ENCODE measurements at regions not wholly inside any gene's neighbourhood (a gene's known extent, or its start where the extent isn't known, plus 50 kb on each side); places are given as distances from the start of the nearest gene placed in this dataset.

DNA sequence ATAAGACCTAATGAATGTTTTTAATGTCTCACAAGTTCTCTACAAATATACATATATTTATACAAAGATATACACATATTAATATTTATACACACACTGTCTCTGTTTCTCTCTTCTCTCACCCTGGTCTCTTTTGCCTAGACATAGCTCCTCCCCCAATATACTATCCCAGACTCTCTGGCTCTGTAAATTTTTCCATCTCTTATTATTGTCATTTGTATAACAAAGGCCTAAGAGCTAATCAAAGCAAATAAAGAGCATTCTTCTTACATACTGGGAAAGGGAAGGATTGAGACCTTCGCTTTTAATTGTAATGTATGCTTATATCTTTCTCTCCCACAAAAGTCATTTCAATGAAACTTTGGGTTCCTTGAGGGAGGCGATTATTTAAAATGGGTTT, 318.1 kb downstream of the ADAMTS20 start:
- no peak overlapping the region for H3K27ac Mint-ChIP-seq
- no peak overlapping the region for H3K56ac ChIP-seq (ENCODE audit: insufficient read length, low read depth, low read length)
- H3K23me2 ChIP-seq (ENCODE audit: insufficient read length, low read depth, low read length, poor library complexity, severe bottlenecking) = no peaks in the 10 kb centered on the region
- H3K14ac ChIP-seq (ENCODE audit: insufficient read depth, low read length) = no peak overlapping the region
- H4K20me1 ChIP-seq (ENCODE audit: control insufficient read depth, insufficient read depth, insufficient read length) = no peaks in the 10 kb centered on the region
- no peak overlapping the region for H3K4ac ChIP-seq (ENCODE audit: low read depth, low read length)
- no peaks in the 10 kb centered on the region for H3K79me2 ChIP-seq (ENCODE audit: insufficient read depth, low read length)
- no CpG with 5 or more reads among the region's 2 CpGs for WGBS (ENCODE audit: extremely low coverage, insufficient read length, low lambda C conversion rate)
- no peak overlapping the region for H3K9ac ChIP-seq (ENCODE audit: extremely low read depth, insufficient read length, low read length)
- no peaks in the 10 kb centered on the region for H3K9me3 ChIP-seq (ENCODE audit: control insufficient read depth, low read depth, low read length)
- H3T11ph ChIP-seq (ENCODE audit: low read length) = no peak overlapping the region
- no peak overlapping the region for H3K4me2 ChIP-seq (ENCODE audit: insufficient read depth, insufficient read length, low read length)
- H3K4me1 ChIP-seq (ENCODE audit: insufficient read depth, low read length) = no peaks in the 10 kb centered on the region
- TF ChIP-seq, protein P1, sequence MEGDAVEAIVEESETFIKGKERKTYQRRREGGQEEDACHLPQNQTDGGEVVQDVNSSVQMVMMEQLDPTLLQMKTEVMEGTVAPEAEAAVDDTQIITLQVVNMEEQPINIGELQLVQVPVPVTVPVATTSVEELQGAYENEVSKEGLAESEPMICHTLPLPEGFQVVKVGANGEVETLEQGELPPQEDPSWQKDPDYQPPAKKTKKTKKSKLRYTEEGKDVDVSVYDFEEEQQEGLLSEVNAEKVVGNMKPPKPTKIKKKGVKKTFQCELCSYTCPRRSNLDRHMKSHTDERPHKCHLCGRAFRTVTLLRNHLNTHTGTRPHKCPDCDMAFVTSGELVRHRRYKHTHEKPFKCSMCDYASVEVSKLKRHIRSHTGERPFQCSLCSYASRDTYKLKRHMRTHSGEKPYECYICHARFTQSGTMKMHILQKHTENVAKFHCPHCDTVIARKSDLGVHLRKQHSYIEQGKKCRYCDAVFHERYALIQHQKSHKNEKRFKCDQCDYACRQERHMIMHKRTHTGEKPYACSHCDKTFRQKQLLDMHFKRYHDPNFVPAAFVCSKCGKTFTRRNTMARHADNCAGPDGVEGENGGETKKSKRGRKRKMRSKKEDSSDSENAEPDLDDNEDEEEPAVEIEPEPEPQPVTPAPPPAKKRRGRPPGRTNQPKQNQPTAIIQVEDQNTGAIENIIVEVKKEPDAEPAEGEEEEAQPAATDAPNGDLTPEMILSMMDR (conservative IDR thresholded peaks at IDR 0.05) = no peak
- no peak overlapping the region for H2BK20ac ChIP-seq (ENCODE audit: low read depth, low read length, poor library complexity, severe bottlenecking)
- no peak overlapping the region for H2BK15ac ChIP-seq (ENCODE audit: low read depth, low read length)
- H4K5ac ChIP-seq (ENCODE audit: insufficient read length, low read depth, low read length) = no peak overlapping the region
- H3K36me3 Mint-ChIP-seq (ENCODE audit: insufficient read depth in 1 of 3, low read depth in 3 of 3) = peaks cover 0 to under 1% (median 0%) of the 10 kb centered on the region in 3 experiments; a peak in 3 of 7 replicates
- no peak overlapping the region for H3K4me3 Mint-ChIP-seq
- H3K4me1 Mint-ChIP-seq = 0 out of 4 replicates have a peak, but pooled peaks cover 2 to 3% of the 10 kb centered on the region in 2 experiments
- no peak overlapping the region for H4K8ac ChIP-seq (replicated peaks; ENCODE audit: insufficient read length, low read depth, low read length)
- no peak overlapping the region for H3K18ac ChIP-seq (ENCODE audit: insufficient read length, low read depth, low read length)
- H3K27me3 ChIP-seq (ENCODE audit: insufficient read depth, low read length) = no peaks in the 10 kb centered on the region
- peaks cover 4 to 6% of the 10 kb centered on the region in 2 experiments; a peak in 4 of 5 replicates for H3K9me3 Mint-ChIP-seq
- H2BK120ac ChIP-seq (ENCODE audit: low read depth, low read length, poor library complexity, severe bottlenecking) = no peak overlapping the region
- no peak overlapping the region for H4K91ac ChIP-seq (ENCODE audit: insufficient read length, low read depth, low read length)
- H3K27ac ChIP-seq (ENCODE audit: insufficient read length, low read depth, low read length) = no peak overlapping the region
- H2BK12ac ChIP-seq (ENCODE audit: insufficient read length, low read depth, low read length) = no peak overlapping the region
- no peak overlapping the region for H2AFZ ChIP-seq (ENCODE audit: low read length)
- H3K79me1 ChIP-seq (ENCODE audit: insufficient read depth, low read depth, low read length, poor library complexity, severe bottlenecking) = no peaks in the 10 kb centered on the region
- H3K27me3 Mint-ChIP-seq (ENCODE audit: low read depth) = no peaks in the 10 kb centered on the region
- no peak for DNase-seq
- no peak overlapping the region for H2AK5ac ChIP-seq (ENCODE audit: insufficient read length, low read length)
- H3K23ac ChIP-seq (ENCODE audit: insufficient read length, low read depth, low read length) = no peak overlapping the region
- no peak overlapping the region for H2BK5ac ChIP-seq (ENCODE audit: insufficient read length, low read length)
